HG03558 (cell line): ENCODE measurements at regions not wholly inside any gene's neighbourhood (a gene's known extent, or its start where the extent isn't known, plus 50 kb on each side); places are given as distances from the start of the nearest gene placed in this dataset.

Experiments used
- ATAC-seq: cut with Tn5 transposase; IDR thresholded peaks from one replicate; pipeline ENCODE4 v1.9.1; 2021; ENCODE audit warnings: moderate number of reproducible peaks; ENCODE audit not compliant: unreplicated experiment; ENCODE audit errors: extremely low read depth

DNA sequence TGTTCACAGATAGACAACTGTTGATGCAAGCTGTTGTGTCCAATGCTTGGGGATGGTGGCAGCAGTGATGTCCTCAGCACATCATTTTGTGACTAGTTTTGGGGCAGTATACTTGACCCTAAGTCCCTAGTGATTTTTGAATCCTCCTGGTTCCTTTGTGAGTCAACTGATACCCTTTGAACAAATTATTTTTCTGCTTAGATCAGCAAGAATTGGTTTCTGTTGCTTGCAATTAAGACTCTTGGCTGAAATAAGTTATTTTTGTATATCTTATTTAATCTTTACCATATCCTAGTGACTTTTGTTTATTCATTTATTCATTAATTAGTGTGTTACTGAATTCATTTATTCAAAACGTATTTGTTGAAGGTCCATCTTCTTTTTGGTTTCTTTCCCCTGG lies 392.0 kb upstream of the SGCD start:
- no peak for ATAC-seq

- ATAC-seq: no peak
Measured at GRCh38 chr5:155935723-155936122, 391.2 kb upstream of the SGCD start.

- no peak for ATAC-seq
Measured at GRCh38 chr5:155936520-155937406, 390.2 kb upstream of the SGCD start.

GRCh38 chr5:155938051-155938450 lies 388.9 kb upstream of the SGCD start:
- ATAC-seq: no peak

- no peak for ATAC-seq
Measured at GRCh38 chr5:155941340-155941739, 385.6 kb upstream of the SGCD start.

- peak; percentile 84 for ATAC-seq
Measured at GRCh38 chr5:155943516-155944407, 383.2 kb upstream of the SGCD start.

DNA sequence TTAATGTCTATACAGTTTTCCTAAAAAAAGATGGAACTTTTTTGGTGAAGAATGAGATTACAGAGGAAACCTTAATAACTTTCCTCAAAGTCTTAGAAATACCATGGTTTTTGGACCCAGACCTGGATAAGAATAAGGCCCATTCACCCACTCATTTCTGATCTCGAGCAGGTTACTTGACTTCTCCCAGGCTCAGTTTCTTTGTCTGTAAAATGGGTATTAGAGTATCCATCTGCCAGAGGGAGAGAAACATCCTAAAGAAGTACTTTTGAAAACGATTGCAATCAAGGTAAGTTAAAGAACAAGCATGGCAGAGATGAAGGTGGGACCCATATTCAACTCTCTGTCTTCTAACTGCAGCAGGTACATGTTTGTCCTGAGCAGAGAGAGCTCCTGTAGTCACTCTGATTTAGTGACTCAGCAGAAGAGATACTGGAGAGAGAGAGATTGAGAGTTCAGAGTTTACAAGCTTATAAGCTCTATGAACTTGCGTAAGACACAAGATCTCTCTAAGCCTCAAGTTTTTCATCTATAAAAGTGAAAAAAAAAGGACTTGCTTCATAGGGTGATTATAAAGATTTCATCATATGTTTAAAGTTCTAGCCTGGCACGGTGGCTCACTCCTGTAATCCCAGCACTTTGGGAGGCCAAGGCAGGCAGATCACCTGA lies 379.4 kb upstream of the SGCD start:
- no peak for ATAC-seq

DNA sequence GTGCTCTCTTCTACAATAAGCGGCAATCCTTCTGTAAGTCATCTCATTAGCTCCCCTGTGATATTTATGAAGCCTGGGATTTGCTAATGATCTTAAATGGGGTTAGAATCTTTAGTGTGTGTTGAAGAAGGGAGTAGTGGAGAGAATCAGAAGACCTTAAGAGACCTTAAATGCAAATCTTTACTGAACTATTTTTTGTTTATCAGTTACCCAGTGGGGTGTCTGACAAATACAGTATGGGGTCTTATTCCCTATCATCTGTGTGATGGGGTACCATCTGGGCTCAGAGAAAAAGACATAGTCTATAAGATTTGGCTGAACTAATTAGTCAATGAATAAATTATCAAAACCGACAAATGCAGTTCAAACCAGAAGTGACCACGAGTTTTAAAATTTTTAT lies 378.4 kb upstream of the SGCD start:
- ATAC-seq: no peak

- no peak for ATAC-seq
Measured at GRCh38 chr5:155952486-155953089, 374.4 kb upstream of the SGCD start.

DNA sequence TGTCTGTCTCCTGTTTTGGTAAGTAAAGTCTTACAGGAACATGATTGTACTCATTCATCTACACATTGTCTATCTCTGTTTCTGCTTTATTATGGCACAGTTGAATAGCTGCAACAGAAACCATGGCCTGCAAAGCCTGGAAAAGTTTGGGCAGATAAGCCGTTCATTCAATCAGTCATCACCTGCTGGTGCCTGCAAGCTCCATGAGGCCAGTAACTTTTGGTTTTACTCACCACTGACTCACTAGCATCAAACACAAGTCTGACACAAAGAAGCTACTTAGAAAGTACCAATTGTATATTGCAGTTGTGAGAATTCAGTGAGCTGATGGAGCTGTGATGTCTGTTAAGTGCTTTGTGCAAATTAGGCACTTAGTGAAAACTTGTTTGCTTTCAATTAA lies 373.6 kb upstream of the SGCD start:
- no peak for ATAC-seq

GRCh38 chr5:155954701-155955445 lies 372.1 kb upstream of the SGCD start:
- no peak for ATAC-seq

- no peak for ATAC-seq
Measured at GRCh38 chr5:155957884-155958283, 369.1 kb upstream of the SGCD start.

GRCh38 chr5:155959082-155959481 lies 367.9 kb upstream of the SGCD start:
- no peak for ATAC-seq

DNA sequence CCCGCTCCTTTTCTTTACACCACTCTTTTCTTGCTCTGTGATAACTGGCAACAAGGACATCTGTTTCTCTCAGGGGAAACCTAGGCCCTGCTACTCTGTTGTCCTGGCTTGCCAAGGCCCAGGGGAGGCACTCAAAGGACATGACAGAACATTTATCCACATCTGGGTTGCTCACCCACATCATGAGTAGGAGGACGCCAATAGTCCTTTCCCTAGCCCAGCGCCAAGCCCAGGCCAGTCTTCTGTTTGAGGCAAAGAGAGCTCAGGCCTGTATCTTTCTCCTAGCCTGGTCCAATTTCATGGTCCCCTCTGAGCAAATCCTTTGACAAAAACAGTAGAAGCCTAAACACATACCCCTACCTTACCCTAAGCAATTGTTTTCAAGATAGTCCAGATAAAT lies 366.8 kb upstream of the SGCD start:
- ATAC-seq: no peak

DNA sequence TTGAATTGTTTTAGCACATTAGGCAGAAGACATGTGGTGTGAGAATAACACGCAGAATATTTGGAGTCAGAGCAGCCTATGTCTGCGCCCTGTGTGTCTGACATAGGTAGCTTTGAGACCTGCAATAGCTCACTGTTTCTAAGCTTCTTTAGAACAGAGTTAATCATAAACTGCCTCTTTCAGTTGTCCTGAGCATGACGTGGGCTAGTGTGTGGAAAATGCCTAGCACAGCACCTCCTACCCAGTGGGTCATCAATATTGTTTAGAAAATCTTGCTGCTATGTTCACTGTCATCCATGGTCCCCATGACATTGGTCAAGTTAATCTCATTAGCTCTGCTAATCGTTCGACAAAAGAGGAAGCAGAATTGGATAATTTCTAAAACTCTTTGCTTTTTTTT lies 357.4 kb upstream of the SGCD start:
- ATAC-seq: no peak

DNA sequence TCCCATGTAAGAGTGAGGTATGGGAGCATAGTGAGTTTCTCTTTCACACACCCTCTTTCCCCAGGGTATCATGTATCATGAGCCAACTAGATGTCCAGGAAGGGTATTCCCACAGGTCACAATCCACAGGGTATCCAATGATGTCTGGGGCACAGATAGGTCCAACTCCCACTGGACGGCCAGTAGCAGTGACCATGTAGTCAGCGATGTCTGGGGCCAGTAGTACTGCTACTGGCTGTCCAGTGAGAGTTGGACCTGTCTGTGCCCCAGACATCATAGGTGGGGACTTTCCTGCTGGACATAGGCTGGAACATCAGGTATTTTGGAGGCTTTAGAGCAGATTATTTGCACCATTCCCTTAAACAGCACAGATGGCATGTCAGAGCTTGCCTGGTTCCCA lies 352.6 kb upstream of the SGCD start:
- ATAC-seq: no peak

DNA sequence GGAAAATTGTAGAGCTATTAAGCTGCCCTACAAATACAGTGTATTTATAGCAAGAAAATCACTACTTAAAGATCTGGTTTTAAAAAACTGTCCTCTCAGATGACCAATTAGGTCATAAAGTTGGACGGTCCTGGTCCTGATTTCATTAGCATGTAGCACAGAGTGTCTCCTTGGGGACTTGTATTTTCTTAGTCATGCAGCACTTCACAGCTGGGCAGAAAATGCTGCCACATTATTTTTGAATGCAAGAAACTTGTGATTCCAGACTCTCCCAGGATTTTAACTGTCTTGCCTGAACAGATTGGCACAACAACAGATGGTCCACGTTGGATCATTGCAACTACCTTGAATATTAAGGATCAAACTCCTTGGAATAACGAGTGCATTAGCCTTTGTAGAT lies 348.1 kb upstream of the SGCD start:
- no peak for ATAC-seq

GRCh38 chr5:155982354-155982753 lies 344.6 kb upstream of the SGCD start:
- ATAC-seq: no peak

DNA sequence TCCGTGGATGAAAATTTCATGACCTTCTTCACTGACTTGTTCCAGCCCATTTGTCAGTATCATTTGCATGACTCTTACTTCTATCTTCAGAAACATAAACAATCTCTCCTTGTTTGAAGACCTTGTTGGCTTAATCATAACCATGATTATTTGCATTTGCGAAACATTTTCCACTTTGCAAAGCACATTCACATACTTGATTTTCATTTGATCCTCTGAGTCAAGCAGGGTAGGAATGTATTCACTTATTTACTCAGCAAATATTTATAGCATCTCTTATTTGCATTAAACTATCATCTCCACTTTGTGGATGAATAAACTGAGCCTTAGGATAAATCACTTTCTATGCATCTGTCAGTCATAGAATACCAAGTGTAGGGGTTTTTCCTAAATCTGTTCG lies 343.0 kb upstream of the SGCD start:
- ATAC-seq: no peak
